OCI-M1 (cell line): ENCODE measurements at regions not wholly inside any gene's neighbourhood (a gene's known extent, or its start where the extent isn't known, plus 50 kb on each side); places are given as distances from the start of the nearest gene placed in this dataset.
A peak's percentile ranks its signal among the peaks of the same experiment; 100 is the strongest.
"Not testable (repeated sequence)": the region's sequence is repeated elsewhere in the genome, so short reads cannot be mapped to it uniquely, and the experiment has no call there.

Experiments
- DNase-seq: peaks from one replicate; lab custom pipeline; 2025; lab: John Stamatoyannopoulos, UW

DNA sequence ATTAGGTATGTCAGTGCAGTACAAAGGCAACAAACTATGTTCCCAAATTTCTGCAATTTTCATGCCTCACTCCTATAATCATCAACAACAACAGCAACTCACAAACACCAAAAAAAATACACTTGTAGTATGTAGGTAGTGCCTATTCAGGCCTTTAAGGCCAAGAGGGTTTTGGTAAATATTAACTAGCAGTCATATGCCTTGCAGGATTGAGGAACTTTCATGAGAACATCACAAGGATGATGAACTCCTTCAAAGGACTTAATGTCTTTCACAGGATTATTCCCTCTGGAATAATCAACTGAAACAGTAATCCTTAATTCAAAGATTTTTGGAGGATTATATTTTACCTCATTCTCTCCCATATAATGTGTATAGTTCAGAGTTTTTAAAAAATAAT, 293.8 kb downstream of the NOVA1 start:
- DNase-seq = no peak

- DNase-seq = no peak
Measured at GRCh38 chr14:26293909-26294308, 303.9 kb downstream of the NOVA1 start.

DNA sequence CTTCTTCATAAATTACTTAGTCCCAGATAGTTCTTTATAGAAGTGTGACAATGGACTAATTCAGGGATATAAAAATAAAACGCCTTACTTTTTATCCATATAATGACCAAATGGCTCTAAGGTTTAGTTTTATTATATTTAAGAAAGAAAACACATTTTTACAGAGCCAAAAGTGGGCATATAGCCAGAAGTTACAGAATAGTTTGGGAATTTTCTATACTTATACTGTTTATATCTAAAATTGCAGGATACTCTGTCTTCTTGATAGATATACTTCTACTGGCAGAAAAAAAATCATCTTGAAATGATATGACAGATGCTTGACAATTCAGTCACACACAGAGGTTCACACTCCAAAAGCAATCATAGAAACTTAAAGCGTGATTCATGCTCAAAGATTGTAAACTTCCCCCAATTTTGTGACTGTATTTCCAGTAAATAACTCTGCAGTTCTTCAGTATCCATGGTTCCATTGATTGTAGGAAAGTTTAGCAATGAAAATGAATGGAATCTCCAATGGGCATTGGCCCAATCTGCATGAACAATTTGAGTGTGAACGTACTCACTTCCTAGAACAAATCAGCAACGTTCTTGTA, 307.8 kb downstream of the NOVA1 start:
- DNase-seq = no peak

GRCh38 chr14:26286913-26287205, 311.0 kb downstream of the NOVA1 start:
- no peak for DNase-seq

DNA sequence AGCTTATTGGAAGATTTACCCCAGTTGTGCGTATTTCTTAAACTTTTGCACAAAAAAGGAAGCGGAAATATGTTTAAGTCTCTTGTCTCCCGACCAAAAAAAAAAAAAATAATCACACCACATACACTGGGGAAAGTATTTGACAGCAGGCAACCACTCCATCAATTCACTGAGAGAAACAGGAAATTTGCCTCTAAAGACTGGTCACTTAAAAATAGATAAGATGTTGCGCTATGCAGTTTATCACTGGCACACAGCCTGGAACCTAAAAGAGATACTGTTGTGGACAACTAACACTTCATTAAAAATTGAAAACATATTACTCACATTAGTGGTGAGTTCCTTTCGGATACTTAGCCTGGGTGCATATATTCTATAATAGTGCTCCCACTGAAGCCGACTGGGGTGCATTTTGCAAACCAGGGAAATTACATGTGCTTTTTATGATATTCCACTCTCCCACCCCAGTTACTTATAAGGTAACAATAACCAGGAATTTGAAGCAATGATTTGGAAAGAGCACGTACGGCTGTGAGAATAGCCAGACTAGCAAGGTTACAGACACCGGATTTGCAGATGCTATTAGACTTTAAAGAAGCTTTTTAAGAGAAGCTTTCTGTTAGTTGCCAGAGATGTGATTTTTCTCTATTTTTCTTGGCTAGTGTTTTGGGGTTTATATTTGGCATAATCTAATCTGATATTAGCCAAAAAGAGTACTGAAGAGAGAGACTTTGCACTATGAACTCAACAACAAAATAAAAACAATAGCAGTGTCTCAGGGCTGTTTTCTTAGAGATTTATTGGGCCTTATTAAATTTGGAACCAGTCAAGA, 311.5 kb downstream of the NOVA1 start:
- DNase-seq = peak; percentile 59

- DNase-seq = no peak
Measured at GRCh38 chr14:26282578-26282977, 315.3 kb downstream of the NOVA1 start.

DNA sequence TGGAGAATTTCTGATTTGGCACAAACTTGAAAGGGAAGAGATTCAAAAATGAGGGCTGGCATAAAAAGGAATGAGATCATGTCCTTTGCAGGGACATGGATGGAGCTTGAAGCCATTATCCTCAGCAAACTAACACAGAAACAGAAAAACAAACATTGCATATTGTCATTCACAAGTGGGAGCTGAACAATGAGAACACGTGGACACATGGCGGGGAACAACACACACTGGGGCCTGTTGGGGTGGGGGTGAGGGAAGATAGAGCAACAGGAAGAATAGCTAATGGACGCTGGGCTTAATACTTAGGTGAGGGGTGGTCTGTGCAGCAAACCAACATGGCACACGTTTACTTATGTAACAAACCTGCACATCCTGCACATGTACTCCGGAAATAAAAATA, 315.8 kb downstream of the NOVA1 start:
- not testable (repeated sequence) for DNase-seq

DNA sequence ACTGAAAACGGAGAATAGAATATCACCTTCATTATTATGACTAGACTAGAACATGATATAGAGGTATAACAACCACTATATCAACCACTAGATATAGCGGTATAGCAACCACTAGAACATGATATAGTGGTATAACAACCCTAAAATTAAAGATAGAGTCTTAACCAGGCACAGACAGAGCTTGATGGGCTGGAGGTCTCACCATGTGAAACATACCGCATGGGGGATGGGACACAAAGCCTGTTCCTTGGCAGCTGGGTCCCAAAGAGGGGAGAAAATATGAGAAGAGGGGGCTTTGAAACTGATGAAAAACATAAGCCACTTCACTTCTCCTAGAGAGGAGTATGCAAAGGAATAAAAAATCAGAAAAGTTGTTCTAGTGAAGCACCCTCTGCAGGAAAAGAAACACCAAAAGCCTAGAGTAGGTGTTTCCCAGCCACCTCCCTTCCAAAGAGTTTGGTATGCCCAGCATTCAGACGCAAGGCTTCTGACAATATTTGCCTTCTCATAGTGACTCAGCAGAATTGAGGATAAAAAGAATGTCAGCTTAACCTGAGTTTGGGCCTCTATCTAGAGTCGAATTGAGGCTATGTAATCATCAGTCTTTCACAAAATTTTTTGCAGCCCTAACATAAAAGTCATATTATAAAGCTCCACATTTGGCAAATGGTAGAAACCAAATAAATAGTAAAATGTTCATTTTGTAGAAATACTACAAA, 316.4 kb downstream of the NOVA1 start:
- peak; percentile 87 for DNase-seq

DNA sequence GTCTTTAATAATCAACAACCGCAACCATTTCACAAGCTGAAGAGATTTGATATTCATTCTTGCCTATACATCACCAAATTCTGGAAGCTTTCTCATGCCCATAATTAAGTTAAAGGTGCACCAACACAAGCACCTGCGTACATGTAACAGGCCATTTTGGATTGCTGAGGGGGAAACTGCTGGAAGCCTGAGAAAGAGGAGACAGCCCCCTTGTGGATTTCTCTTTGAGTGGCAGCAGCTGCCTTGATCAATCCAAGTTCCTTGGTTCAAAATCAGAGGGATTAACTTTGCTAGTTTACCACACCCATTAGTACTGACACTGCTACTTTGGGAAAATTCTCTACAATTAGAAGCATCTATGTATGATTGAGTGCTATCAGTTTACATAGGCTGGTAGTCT, 321.1 kb downstream of the NOVA1 start:
- peak; percentile 28 for DNase-seq

- no peak for DNase-seq
Measured at GRCh38 chr14:26265170-26265685, 332.6 kb downstream of the NOVA1 start.

DNA sequence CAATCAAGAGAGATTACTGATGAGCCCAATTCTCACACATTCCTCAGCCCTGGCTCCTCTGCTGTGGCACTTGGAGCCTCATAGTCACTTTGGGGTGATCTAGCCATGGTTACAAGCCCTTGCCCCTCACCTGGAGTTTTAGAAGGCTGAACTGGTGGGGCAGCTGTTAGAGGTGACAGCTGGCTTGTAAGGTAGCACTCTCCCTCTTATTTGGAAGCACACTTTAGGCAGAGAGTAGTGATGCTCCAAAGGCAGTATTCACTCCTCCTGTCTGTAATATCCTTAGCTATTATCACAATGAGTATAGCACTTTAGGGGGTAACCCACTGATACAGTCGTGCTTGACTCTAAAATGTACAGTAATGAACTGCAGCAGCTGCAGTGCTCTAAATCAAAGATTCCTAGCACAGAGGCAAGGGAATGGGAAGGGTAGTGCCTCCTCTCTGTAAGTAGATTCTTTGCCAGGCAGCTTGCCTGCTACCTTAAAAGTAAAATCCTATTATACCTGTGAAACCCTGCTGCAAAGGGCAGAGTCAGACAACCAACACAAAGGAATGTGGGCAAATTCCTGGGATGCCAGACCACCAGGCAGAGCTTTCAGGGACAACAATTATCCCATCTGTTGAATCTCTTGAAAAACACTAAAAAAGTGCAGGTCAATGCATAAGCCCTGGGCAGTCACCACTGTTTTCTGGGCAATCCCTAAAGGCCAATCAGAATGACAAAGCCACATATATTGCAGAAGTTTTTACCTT, 336.3 kb downstream of the NOVA1 start:
- DNase-seq = no peak

DNA sequence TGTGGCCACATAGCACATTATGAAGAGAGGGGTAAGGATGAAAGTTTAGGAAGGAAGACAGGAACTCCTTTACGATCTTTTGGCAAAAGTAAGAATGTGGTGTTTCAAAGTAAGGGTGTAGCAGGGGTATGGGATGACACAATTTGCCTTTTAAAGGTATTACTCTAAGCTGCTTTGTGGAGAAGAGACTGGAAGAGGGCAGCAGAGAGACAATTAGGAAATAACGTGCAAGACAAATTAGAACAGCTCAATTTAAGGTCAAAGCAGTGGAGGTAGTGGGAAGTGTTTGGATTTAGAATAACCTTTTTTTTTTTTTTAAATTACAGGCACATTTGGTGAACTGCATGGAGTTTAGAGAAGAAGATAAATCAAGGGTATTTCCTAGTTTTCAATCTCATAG, 342.6 kb downstream of the NOVA1 start:
- DNase-seq = peak; percentile 12

DNA sequence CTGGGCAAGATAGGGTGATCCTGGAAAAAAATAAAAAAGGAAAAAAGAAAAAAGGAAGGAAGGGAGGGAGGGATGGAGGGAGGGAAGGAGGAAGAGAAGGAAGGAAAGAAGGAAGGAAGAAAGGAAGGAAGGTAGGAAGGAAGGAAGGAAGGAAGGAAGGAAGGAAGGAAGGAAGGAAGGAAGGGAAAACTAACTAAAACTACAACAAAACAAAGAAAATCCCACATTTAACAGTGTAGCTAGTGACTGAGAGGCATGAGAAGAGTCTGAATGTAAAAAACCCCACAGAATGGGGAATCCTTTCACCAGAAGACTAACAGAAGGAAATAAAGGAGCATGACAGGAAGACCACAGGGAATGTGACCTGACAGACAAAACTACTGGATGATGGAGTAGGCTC, 345.7 kb downstream of the NOVA1 start:
- DNase-seq = no peak

DNA sequence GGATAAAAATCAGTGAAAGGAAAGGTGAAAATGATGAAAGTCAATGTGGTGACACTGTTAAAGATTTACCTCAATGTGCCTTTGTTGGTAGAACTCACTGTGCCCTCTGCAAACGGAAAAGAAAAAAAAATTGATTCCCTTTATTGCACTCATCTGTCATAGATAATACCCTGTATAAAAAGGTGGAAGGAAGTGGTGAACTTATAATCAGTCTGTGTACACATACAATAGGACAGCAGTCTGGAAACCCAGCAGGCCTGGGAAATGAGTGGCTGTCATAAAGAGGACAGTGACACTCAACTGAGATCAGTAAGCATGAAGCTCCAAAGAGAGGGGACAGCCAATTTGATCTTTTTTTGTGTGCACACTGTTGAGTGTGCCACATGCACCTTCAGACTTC, 364.7 kb downstream of the NOVA1 start:
- DNase-seq = no peak

DNA sequence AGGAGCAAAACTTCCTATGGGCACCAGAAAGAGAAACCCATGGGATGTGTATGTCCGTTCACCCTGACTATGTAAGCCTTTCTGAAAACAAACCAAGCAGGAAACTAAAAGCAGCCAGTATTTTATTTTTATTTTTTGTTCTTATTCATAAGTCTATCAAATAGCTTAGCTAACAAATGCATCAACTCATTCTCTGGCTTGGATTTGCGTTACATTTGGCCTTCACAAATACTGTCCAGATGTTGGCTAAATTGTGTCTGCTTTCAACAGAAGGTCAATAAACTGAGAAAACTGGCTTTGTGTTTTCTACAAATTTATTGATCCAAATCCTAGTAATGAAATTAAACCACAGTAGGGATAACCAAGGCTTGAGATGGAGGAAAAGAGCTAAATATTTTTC, 379.0 kb downstream of the NOVA1 start:
- DNase-seq = no peak

DNA sequence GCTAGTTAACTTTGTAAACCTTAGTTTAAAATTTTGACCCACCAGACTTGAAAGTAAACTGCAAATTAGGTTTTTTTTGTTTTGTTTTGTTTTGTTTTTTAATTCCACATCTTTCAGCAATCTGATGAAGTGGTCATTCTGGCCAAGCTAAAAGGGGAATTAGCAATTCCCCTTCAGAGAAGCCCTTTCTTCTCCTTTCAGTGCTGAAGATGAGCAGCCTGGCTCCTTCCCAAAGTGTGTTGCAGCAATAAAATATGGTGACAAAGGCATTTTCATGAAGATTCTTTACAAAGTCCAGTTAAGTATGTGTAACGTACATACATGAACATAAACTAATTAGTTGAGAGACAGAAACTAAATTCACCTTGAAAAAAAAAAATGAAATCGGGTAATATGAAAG, 380.1 kb downstream of the NOVA1 start:
- no peak for DNase-seq

- no peak for DNase-seq
Measured at GRCh38 chr14:26216786-26217185, 381.0 kb downstream of the NOVA1 start.

DNA sequence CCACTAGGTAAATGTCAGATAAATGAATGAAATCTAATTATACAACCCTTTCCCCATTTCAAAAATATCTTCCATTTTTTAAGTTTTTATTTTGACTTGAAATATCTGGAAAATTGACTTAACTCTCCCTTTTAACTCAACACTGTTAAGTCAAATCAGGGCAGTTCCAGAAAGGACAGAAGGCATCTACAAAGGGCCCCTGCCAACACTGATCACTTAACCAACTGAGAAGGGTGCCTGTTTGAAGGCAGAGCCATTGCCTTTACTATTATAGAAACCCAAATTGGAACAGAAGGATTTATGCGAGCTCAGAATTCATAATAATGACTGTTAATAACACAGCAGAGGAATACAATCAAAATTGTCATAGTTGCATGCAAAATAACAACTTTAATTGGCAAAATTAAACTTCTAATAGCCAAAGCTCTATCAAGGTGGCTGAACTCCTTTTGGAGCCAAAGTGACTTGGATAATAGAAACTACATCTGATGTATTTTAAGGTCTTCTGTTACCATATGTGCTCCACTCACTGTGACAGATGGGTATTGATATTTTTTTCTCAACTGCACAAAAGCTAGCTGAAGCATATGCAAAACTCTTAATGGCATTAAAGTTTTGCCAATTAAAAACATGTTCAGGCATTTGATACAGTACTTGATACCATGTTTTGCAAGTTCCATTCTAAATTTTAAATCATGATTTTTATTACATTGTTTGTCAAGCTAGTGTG, 383.8 kb downstream of the NOVA1 start:
- no peak for DNase-seq

DNA sequence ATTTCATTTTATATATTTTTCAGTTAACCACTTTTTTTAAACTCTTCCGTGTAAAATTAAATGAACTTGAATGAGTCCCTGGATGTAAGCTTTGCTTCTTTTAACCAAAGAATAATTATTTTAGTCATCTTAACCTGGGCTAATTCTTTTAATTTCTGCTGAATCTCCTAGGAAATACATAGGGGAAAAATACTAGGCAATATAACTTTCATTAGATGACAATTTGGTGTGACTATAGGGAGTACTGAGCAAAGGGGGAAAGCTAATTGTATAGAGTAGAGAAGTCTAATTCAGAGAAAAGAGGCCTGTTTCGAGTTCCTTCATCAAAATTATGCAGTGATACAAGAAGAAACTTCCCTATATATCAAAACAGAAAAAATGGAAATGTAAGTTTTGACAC, 388.1 kb downstream of the NOVA1 start:
- no peak for DNase-seq

GRCh38 chr14:26206640-26207039, 391.2 kb downstream of the NOVA1 start:
- DNase-seq = no peak

DNA sequence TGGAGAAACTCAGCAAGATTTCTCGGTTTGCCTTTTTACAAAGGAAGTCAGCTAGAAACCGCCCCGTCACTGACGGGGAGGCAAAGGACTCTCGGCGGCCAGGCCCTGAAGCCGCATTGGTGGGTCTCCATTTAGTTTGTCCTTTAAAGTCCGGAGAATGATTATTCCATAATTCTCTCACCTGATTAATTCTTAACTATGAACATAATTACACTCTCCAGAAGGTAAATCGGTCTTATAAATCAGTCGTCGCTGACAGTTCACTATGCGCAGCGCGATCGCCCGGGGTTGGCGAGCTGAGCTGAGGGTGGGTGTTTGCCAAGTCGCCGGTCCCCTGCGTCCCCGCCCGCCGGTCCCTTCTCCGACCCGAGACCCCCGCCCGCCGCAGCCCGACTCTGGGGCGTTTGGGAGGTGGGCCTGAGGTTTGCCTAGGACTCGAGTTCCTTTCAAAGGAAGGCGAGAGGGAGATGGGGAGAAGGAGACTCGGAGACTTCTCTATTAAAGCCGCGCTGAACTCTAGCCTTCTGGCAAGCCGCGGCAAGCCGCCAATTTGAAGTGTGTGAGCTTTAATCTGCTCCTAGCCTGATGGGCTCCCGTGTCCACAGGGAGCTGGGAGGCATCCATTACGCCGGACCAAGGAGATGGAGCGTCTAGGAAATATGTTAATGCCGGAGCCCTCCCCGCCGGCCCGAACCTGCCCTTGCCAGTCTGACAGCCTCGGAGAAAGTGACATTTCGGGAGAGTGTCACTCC, 392.9 kb downstream of the NOVA1 start:
- DNase-seq = no peak
